ENCODE measurements at regions not wholly inside any gene's neighbourhood (a gene's known extent, or its start where the extent isn't known, plus 50 kb on each side); places are given as distances from the start of the nearest gene placed in this dataset.

DNA sequence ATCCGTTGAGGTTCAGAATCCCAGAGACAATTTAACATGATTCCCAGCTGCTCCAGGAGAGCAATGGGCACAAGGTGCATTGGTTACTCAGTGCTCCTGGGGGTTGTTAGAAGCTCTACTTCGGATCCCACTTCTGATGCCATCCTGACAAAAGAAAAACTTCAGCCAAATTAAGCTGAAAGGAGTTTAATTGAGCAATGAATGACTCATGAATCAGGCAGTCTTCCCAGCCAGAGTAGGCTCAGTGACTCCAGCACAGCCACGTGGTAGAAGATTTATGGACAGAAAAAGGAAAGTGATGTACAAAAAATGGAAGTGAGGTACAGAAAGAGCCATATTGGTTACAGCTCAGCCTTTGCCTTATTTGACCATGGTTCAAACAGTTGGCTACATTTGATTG is 95.7 kb downstream of the PWWP3B start:
- POLR2A ChIA-PET, result no interaction called here
- Histone ChIP-seq H3K4me3 (replicated peaks in 1 of 3; ENCODE audit: insufficient read depth in 1 of 3, low read depth in 2 of 3, low read length in 3 of 3) (no peak overlapping the region), H3K9ac (ENCODE audit: insufficient read depth, low read depth, low read length) (no peak overlapping the region), H3K27me3 (ENCODE audit: control insufficient read depth in 1 of 2, insufficient read depth in 2 of 2, low read length in 2 of 2) (no peaks in the 10 kb centered on the region), H3K9me3 (ENCODE audit: low read length) (no peaks in the 10 kb centered on the region), H4K20me1 (ENCODE audit: insufficient read depth, low read length) (no peaks in the 10 kb centered on the region), H3K27ac (ENCODE audit: extremely low read length, insufficient read depth, low read length) (no peak overlapping the region), H3K4me1 (ENCODE audit: insufficient read depth, low read length) (no peaks in the 10 kb centered on the region), H2AFZ (ENCODE audit: low read length) (no peak overlapping the region), H3K4me2 (ENCODE audit: low read depth, low read length) (no peak overlapping the region), H3K79me2 (ENCODE audit: insufficient read depth, low read length) (no peaks in the 10 kb centered on the region), H3K36me3 (replicated peaks in 1 of 2; ENCODE audit: control insufficient read depth in 1 of 2, insufficient read depth in 2 of 2, low read length in 2 of 2) (no peaks in the 10 kb centered on the region)
- no peak for ATAC-seq
- WGBS (ENCODE audit: low lambda C conversion rate), result 0% methylated on average over 1 of the region's 3 CpGs
- no peak for FAIRE-seq
- intact Hi-C loops (cut with micrococcal nuclease; ENCODE audit: unreplicated experiment), result no loop called here
- no TSS peak for BruUV-seq (replicated peaks)
- CTCF ChIA-PET (ENCODE audit: low intra/inter-chr PET ratio, low total read pairs), result no interaction called here
- no peak for DNase-seq (ENCODE audit: low spot score)
- in situ Hi-C loops (cut with HindIII; ENCODE audit: extremely low pct_ligation_motif_present, low pct_unique_long_range_greater_than_20kb), result no loop called here
- TF ChIP-seq ZNF446 (CRISPR knock-in tag; IDR thresholded peaks at IDR 0.05) (no peak), MTA1 (CRISPR knock-in tag; IDR thresholded peaks at IDR 0.05; ENCODE audit: borderline replicate concordance) (no peak), ZFP36 (IDR thresholded peaks at IDR 0.05; ENCODE audit: borderline replicate concordance, low read depth, low read length, partially characterized antibody) (no peak), ZKSCAN5 (CRISPR knock-in tag; IDR thresholded peaks at IDR 0.05) (no peak), ZNF33B (CRISPR knock-in tag; IDR thresholded peaks at IDR 0.05) (no peak), SMAD9 (CRISPR knock-in tag; IDR thresholded peaks at IDR 0.05) (no peak), NONO (IDR thresholded peaks at IDR 0.05) (no peak), NONO (CRISPR knock-in tag; conservative IDR thresholded peaks at IDR 0.05) (no peak), MLXIP (CRISPR knock-in tag; IDR thresholded peaks at IDR 0.05; ENCODE audit: borderline replicate concordance) (no peak)
- TF ChIP-seq, protein P1, sequence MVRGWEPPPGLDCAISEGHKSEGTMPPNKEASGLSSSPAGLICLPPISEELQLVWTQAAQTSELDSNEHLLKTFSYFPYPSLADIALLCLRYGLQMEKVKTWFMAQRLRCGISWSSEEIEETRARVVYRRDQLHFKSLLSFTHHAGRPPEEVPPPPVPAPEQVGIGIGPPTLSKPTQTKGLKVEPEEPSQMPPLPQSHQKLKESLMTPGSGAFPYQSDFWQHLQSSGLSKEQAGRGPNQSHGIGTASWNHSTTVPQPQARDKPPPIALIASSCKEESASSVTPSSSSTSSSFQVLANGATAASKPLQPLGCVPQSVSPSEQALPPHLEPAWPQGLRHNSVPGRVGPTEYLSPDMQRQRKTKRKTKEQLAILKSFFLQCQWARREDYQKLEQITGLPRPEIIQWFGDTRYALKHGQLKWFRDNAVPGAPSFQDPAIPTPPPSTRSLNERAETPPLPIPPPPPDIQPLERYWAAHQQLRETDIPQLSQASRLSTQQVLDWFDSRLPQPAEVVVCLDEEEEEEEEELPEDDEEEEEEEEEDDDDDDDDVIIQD (CRISPR knock-in tag; IDR thresholded peaks at IDR 0.05; ENCODE audit: low read depth), result no peak
- TF ChIP-seq, protein P2, sequence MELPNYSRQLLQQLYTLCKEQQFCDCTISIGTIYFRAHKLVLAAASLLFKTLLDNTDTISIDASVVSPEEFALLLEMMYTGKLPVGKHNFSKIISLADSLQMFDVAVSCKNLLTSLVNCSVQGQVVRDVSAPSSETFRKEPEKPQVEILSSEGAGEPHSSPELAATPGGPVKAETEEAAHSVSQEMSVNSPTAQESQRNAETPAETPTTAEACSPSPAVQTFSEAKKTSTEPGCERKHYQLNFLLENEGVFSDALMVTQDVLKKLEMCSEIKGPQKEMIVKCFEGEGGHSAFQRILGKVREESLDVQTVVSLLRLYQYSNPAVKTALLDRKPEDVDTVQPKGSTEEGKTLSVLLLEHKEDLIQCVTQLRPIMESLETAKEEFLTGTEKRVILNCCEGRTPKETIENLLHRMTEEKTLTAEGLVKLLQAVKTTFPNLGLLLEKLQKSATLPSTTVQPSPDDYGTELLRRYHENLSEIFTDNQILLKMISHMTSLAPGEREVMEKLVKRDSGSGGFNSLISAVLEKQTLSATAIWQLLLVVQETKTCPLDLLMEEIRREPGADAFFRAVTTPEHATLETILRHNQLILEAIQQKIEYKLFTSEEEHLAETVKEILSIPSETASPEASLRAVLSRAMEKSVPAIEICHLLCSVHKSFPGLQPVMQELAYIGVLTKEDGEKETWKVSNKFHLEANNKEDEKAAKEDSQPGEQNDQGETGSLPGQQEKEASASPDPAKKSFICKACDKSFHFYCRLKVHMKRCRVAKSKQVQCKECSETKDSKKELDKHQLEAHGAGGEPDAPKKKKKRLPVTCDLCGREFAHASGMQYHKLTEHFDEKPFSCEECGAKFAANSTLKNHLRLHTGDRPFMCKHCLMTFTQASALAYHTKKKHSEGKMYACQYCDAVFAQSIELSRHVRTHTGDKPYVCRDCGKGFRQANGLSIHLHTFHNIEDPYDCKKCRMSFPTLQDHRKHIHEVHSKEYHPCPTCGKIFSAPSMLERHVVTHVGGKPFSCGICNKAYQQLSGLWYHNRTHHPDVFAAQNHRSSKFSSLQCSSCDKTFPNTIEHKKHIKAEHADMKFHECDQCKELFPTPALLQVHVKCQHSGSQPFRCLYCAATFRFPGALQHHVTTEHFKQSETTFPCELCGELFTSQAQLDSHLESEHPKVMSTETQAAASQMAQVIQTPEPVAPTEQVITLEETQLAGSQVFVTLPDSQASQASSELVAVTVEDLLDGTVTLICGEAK (IDR thresholded peaks at IDR 0.05), result no peak
- TF ChIP-seq, protein P2 (CRISPR knock-in tag; IDR thresholded peaks at IDR 0.05), result no peak

Data from HepG2 (cell line).